ENCODE measurements at regions not wholly inside any gene's neighbourhood (a gene's known extent, or its start where the extent isn't known, plus 50 kb on each side); places are given as distances from the start of the nearest gene placed in this dataset.
"Not testable (repeated sequence)": the region's sequence is repeated elsewhere in the genome, so short reads cannot be mapped to it uniquely, and the experiment has no call there.

GRCh38 chr3:101124125-101124524 is 130.9 kb upstream of the ABI3BP start:
- peaks cover 49% of the 10 kb centered on the region for H3K27me3 Mint-ChIP-seq
- no peak overlapping the region for H3K4me3 Mint-ChIP-seq
- H3K27ac Mint-ChIP-seq: no peak overlapping the region
- H3K9me3 Mint-ChIP-seq: no peaks in the 10 kb centered on the region
- no peak for DNase-seq
- H3K4me1 Mint-ChIP-seq (ENCODE audit: low read depth): no peaks in the 10 kb centered on the region
- H3K36me3 Mint-ChIP-seq (ENCODE audit: low read depth): no peaks in the 10 kb centered on the region

- Mint-ChIP-seq H3K9me3 (no peaks in the 10 kb centered on the region), H3K4me1 (ENCODE audit: low read depth) (no peaks in the 10 kb centered on the region), H3K36me3 (ENCODE audit: low read depth) (no peaks in the 10 kb centered on the region), H3K27ac (no peak overlapping the region), H3K4me3 (no peak overlapping the region), H3K27me3 (peaks cover 49% of the 10 kb centered on the region)
- DNase-seq: no peak
Observed at GRCh38 chr3:101123081-101123480, 129.9 kb upstream of the ABI3BP start.

GRCh38 chr3:101122681-101123080 is 129.5 kb upstream of the ABI3BP start:
- Mint-ChIP-seq H3K4me3 (no peak overlapping the region), H3K9me3 (no peaks in the 10 kb centered on the region), H3K27ac (no peak overlapping the region), H3K36me3 (ENCODE audit: low read depth) (no peaks in the 10 kb centered on the region), H3K27me3 (peaks cover 49% of the 10 kb centered on the region), H3K4me1 (ENCODE audit: low read depth) (no peaks in the 10 kb centered on the region)
- no peak for DNase-seq

GRCh38 chr3:101120039-101120438 is 126.8 kb upstream of the ABI3BP start:
- no peaks in the 10 kb centered on the region for H3K9me3 Mint-ChIP-seq
- no peak overlapping the region for H3K4me3 Mint-ChIP-seq
- H3K27ac Mint-ChIP-seq: no peak overlapping the region
- H3K4me1 Mint-ChIP-seq (ENCODE audit: low read depth): no peaks in the 10 kb centered on the region
- DNase-seq: no peak
- H3K27me3 Mint-ChIP-seq: peaks cover 33% of the 10 kb centered on the region
- no peaks in the 10 kb centered on the region for H3K36me3 Mint-ChIP-seq (ENCODE audit: low read depth)

- Mint-ChIP-seq H3K9me3 (no peaks in the 10 kb centered on the region), H3K36me3 (ENCODE audit: low read depth) (no peaks in the 10 kb centered on the region), H3K27me3 (peaks cover 28% of the 10 kb centered on the region)
Observed at GRCh38 chr3:101119535-101119934, 126.3 kb upstream of the ABI3BP start.

GRCh38 chr3:101117980-101118379 is 124.8 kb upstream of the ABI3BP start:
- Mint-ChIP-seq H3K9me3 (no peaks in the 10 kb centered on the region), H3K4me3 (no peak overlapping the region), H3K4me1 (ENCODE audit: low read depth) (no peaks in the 10 kb centered on the region), H3K36me3 (ENCODE audit: low read depth) (no peaks in the 10 kb centered on the region), H3K27me3 (peaks cover 20% of the 10 kb centered on the region), H3K27ac (no peak overlapping the region)
- no peak for DNase-seq

More at GRCh38 chr3:101119535-101119934, 126.3 kb upstream of the ABI3BP start:
- Mint-ChIP-seq H3K4me1 (ENCODE audit: low read depth) (no peaks in the 10 kb centered on the region), H3K4me3 (no peak overlapping the region), H3K27ac (no peak overlapping the region)
- DNase-seq: no peak

GRCh38 chr3:101117465-101117864 is 124.2 kb upstream of the ABI3BP start:
- no peaks in the 10 kb centered on the region for H3K9me3 Mint-ChIP-seq
- no peak overlapping the region for H3K4me3 Mint-ChIP-seq
- no peak for DNase-seq
- H3K36me3 Mint-ChIP-seq (ENCODE audit: low read depth): no peaks in the 10 kb centered on the region
- no peak overlapping the region for H3K27ac Mint-ChIP-seq
- no peaks in the 10 kb centered on the region for H3K4me1 Mint-ChIP-seq (ENCODE audit: low read depth)
- H3K27me3 Mint-ChIP-seq: peaks cover 17% of the 10 kb centered on the region

- not testable (repeated sequence) for DNase-seq, H3K27ac Mint-ChIP-seq
Observed at GRCh38 chr3:101110295-101110694, 117.1 kb upstream of the ABI3BP start.

GRCh38 chr3:101104321-101104720 is 111.1 kb upstream of the ABI3BP start:
- no peak overlapping the region for H3K27ac Mint-ChIP-seq
- peaks cover 32% of the 10 kb centered on the region for H3K27me3 Mint-ChIP-seq
- H3K4me3 Mint-ChIP-seq: no peak overlapping the region
- H3K9me3 Mint-ChIP-seq: peaks cover under 1% of the 10 kb centered on the region
- DNase-seq: no peak
- no peaks in the 10 kb centered on the region for H3K36me3 Mint-ChIP-seq (ENCODE audit: low read depth)
- H3K4me1 Mint-ChIP-seq (ENCODE audit: low read depth): no peaks in the 10 kb centered on the region

More at GRCh38 chr3:101110295-101110694, 117.1 kb upstream of the ABI3BP start:
- H3K36me3 Mint-ChIP-seq (ENCODE audit: low read depth); H3K4me1 Mint-ChIP-seq (ENCODE audit: low read depth); H3K4me3 Mint-ChIP-seq; H3K27me3 Mint-ChIP-seq: not testable (repeated sequence)
- H3K9me3 Mint-ChIP-seq: peaks cover 12% of the 10 kb centered on the region

- Mint-ChIP-seq H3K27ac (no peak overlapping the region), H3K4me3 (no peak overlapping the region), H3K4me1 (ENCODE audit: low read depth) (no peaks in the 10 kb centered on the region), H3K36me3 (ENCODE audit: low read depth) (no peaks in the 10 kb centered on the region), H3K9me3 (no peaks in the 10 kb centered on the region), H3K27me3 (peaks cover 37% of the 10 kb centered on the region)
- no peak for DNase-seq
Observed at GRCh38 chr3:101102678-101103296, 109.6 kb upstream of the ABI3BP start.

- no peaks in the 10 kb centered on the region for H3K9me3 Mint-ChIP-seq
- H3K27me3 Mint-ChIP-seq: peaks cover 35% of the 10 kb centered on the region
- H3K4me1 Mint-ChIP-seq (ENCODE audit: low read depth): no peaks in the 10 kb centered on the region
- H3K27ac Mint-ChIP-seq: no peak overlapping the region
- no peak overlapping the region for H3K4me3 Mint-ChIP-seq
- no peaks in the 10 kb centered on the region for H3K36me3 Mint-ChIP-seq (ENCODE audit: low read depth)
- no peak for DNase-seq
Observed at GRCh38 chr3:101100361-101101009, 107.3 kb upstream of the ABI3BP start.

- no peaks in the 10 kb centered on the region for H3K9me3 Mint-ChIP-seq
- peaks cover 35% of the 10 kb centered on the region for H3K27me3 Mint-ChIP-seq
- H3K27ac Mint-ChIP-seq: no peak overlapping the region
- no peaks in the 10 kb centered on the region for H3K4me1 Mint-ChIP-seq (ENCODE audit: low read depth)
- no peak overlapping the region for H3K4me3 Mint-ChIP-seq
- no peak for DNase-seq
- no peaks in the 10 kb centered on the region for H3K36me3 Mint-ChIP-seq (ENCODE audit: low read depth)
Observed at GRCh38 chr3:101099791-101100190, 106.6 kb upstream of the ABI3BP start.

GRCh38 chr3:101096444-101096843 is 103.2 kb upstream of the ABI3BP start:
- H3K27ac Mint-ChIP-seq: no peak overlapping the region
- H3K4me3 Mint-ChIP-seq: no peak overlapping the region
- no peaks in the 10 kb centered on the region for H3K36me3 Mint-ChIP-seq (ENCODE audit: low read depth)
- DNase-seq: no peak
- no peaks in the 10 kb centered on the region for H3K9me3 Mint-ChIP-seq
- peaks cover 25% of the 10 kb centered on the region for H3K27me3 Mint-ChIP-seq
- no peaks in the 10 kb centered on the region for H3K4me1 Mint-ChIP-seq (ENCODE audit: low read depth)

GRCh38 chr3:101095693-101096430 is 102.6 kb upstream of the ABI3BP start:
- Mint-ChIP-seq H3K4me1 (ENCODE audit: low read depth) (no peaks in the 10 kb centered on the region), H3K27me3 (peaks cover 25% of the 10 kb centered on the region), H3K4me3 (no peak overlapping the region), H3K27ac (no peak overlapping the region), H3K9me3 (no peaks in the 10 kb centered on the region), H3K36me3 (ENCODE audit: low read depth) (no peaks in the 10 kb centered on the region)
- no peak for DNase-seq

- H3K27ac Mint-ChIP-seq: no peak overlapping the region
- H3K9me3 Mint-ChIP-seq: no peaks in the 10 kb centered on the region
- no peaks in the 10 kb centered on the region for H3K36me3 Mint-ChIP-seq (ENCODE audit: low read depth)
- peaks cover 14% of the 10 kb centered on the region for H3K27me3 Mint-ChIP-seq
- H3K4me3 Mint-ChIP-seq: no peak overlapping the region
- DNase-seq: no peak
- H3K4me1 Mint-ChIP-seq (ENCODE audit: low read depth): no peaks in the 10 kb centered on the region
Observed at GRCh38 chr3:101091489-101091888, 98.3 kb upstream of the ABI3BP start.
